Adrenal gland (tissue), 5 donors: ENCODE measurements at regions not wholly inside any gene's neighbourhood (a gene's known extent, or its start where the extent isn't known, plus 50 kb on each side); places are given as distances from the start of the nearest gene placed in this dataset.

Source experiments
- CTCF ChIP-seq, 6 experiments: fragments of 450-650 bp in 4 of 6; fragments of 200-600 bp in 2 of 6; sonication (generic) in 1 of 6; IDR thresholded peaks; 1 replicate in 5 of 6; 2 replicates in 1 of 6; pipeline versions ENCODE4 v1.5.1 to v1.8.0; 2016 to 2021; ENCODE audit warnings: antibody characterized with exemption in 6 of 6, mild to moderate bottlenecking in 2 of 6, moderate library complexity in 1 of 6
- POLR2A ChIP-seq, 2 donors: fragments of 450-650 bp; IDR thresholded peaks; one replicate each; pipeline ENCODE4 v1.6.1; 2017; ENCODE audit warnings: antibody characterized with exemption in 2 of 2, mild to moderate bottlenecking in 2 of 2, moderate library complexity in 1 of 2
- donor health status: DM: no; HTN: no; CAD: no.

- TF ChIP-seq CTCF (IDR thresholded peaks at IDR 0.05), result no peak
- TF ChIP-seq POLR2A (IDR thresholded peaks at IDR 0.05), result no peak
Measured at GRCh38 chr16:86294535-86295196, 215.7 kb upstream of the FOXF1 start.
